Upper lobe of right lung (tissue), 1 donor: ENCODE measurements at regions not wholly inside any gene's neighbourhood (a gene's known extent, or its start where the extent isn't known, plus 50 kb on each side); places are given as distances from the start of the nearest gene placed in this dataset.
"Not testable (repeated sequence)": the region's sequence is repeated elsewhere in the genome, so short reads cannot be mapped to it uniquely, and the experiment has no call there.

ENCODE experiments used
- ATAC-seq: fragments of 200-7000 bp; cut with Tn5 transposase; one replicate; pipeline ENCODE4 v1.9.1; 2020; ENCODE audit warnings: mild to moderate bottlenecking, moderate library complexity
- DNase-seq: peaks from one replicate; pipeline ENCODE4 v3.0.0-alpha.2; 2020
- H3K27ac ChIP-seq: fragments of 200-600 bp; one replicate; pipeline ENCODE4 v1.8.0; 2022
- H3K27me3 ChIP-seq: fragments of 200-600 bp; one replicate; pipeline ENCODE4 v1.8.0; 2022; ENCODE audit warnings: mild to moderate bottlenecking
- H3K36me3 ChIP-seq: fragments of 200-600 bp; one replicate; pipeline ENCODE4 v1.8.0; 2022
- H3K4me1 ChIP-seq: fragments of 200-600 bp; one replicate; pipeline ENCODE4 v1.8.0; 2022
- H3K4me3 ChIP-seq: fragments of 200-600 bp; one replicate; pipeline ENCODE4 v1.8.0; 2022; ENCODE audit warnings: mild to moderate bottlenecking
- H3K9me3 ChIP-seq: fragments of 200-600 bp; one replicate; pipeline ENCODE4 v1.8.0; 2022
- intact Hi-C: fragments of 100-400 bp; cut with DNase I; formaldehyde crosslinking; loops from one replicate; pipeline ENCODE4 v1.11.0; 2022
- donor health status: DM: no; HTN: yes; CAD: no; lungs with severe emphysema.

GRCh38 chr12:31162896-31163560 lies 89.4 kb downstream of the DDX11 start:
- ATAC-seq, H3K4me1 ChIP-seq, H3K27ac ChIP-seq, H3K36me3 ChIP-seq, DNase-seq, H3K9me3 ChIP-seq, intact Hi-C loops, H3K4me3 ChIP-seq, H3K27me3 ChIP-seq: not testable (repeated sequence)

GRCh38 chr12:31174293-31174692 lies 100.6 kb downstream of the DDX11 start:
- ATAC-seq, H3K36me3 ChIP-seq, H3K4me3 ChIP-seq, DNase-seq, H3K9me3 ChIP-seq, H3K27ac ChIP-seq, intact Hi-C loops, H3K4me1 ChIP-seq, H3K27me3 ChIP-seq: not testable (repeated sequence)

GRCh38 chr12:31177514-31177913 lies 103.9 kb downstream of the DDX11 start:
- H3K27ac ChIP-seq, intact Hi-C loops, H3K27me3 ChIP-seq, H3K36me3 ChIP-seq, H3K4me1 ChIP-seq, H3K4me3 ChIP-seq, DNase-seq, ATAC-seq, H3K9me3 ChIP-seq: not testable (repeated sequence)

- H3K27ac ChIP-seq, DNase-seq, intact Hi-C loops, H3K9me3 ChIP-seq, H3K36me3 ChIP-seq, ATAC-seq, H3K4me3 ChIP-seq, H3K27me3 ChIP-seq, H3K4me1 ChIP-seq: not testable (repeated sequence)
These were observed 105.2 kb downstream of the DDX11 start for GRCh38 chr12:31178875-31179274.

GRCh38 chr12:31179627-31180237 lies 106.1 kb downstream of the DDX11 start:
- H3K4me3 ChIP-seq, intact Hi-C loops, H3K27ac ChIP-seq, H3K9me3 ChIP-seq, H3K36me3 ChIP-seq, DNase-seq, H3K27me3 ChIP-seq, H3K4me1 ChIP-seq, ATAC-seq: not testable (repeated sequence)

- H3K27me3 ChIP-seq, ATAC-seq, DNase-seq, H3K4me3 ChIP-seq, H3K36me3 ChIP-seq, intact Hi-C loops, H3K9me3 ChIP-seq, H3K27ac ChIP-seq, H3K4me1 ChIP-seq: not testable (repeated sequence)
These were observed 108.9 kb downstream of the DDX11 start for GRCh38 chr12:31182571-31182970.

GRCh38 chr12:31183107-31183506 lies 109.4 kb downstream of the DDX11 start:
- H3K27ac ChIP-seq, H3K4me3 ChIP-seq, H3K36me3 ChIP-seq, intact Hi-C loops, ATAC-seq, H3K9me3 ChIP-seq, DNase-seq, H3K27me3 ChIP-seq, H3K4me1 ChIP-seq: not testable (repeated sequence)

GRCh38 chr12:31183899-31184298 lies 110.2 kb downstream of the DDX11 start:
- ATAC-seq, H3K4me3 ChIP-seq, H3K27ac ChIP-seq, H3K27me3 ChIP-seq, intact Hi-C loops, H3K9me3 ChIP-seq, H3K4me1 ChIP-seq, H3K36me3 ChIP-seq, DNase-seq: not testable (repeated sequence)

- ATAC-seq, intact Hi-C loops, DNase-seq: not testable (repeated sequence)
These were observed 111.0 kb downstream of the DDX11 start for GRCh38 chr12:31184667-31185066.

GRCh38 chr12:31192689-31193088 lies 119.0 kb downstream of the DDX11 start:
- H3K27ac ChIP-seq, H3K4me3 ChIP-seq, H3K36me3 ChIP-seq, H3K9me3 ChIP-seq, intact Hi-C loops, DNase-seq, H3K4me1 ChIP-seq, ATAC-seq, H3K27me3 ChIP-seq: not testable (repeated sequence)

More at GRCh38 chr12:31184667-31185066, 111.0 kb downstream of the DDX11 start:
- H3K27me3 ChIP-seq, H3K9me3 ChIP-seq, H3K4me1 ChIP-seq, H3K36me3 ChIP-seq, H3K4me3 ChIP-seq, H3K27ac ChIP-seq: not testable (repeated sequence)

GRCh38 chr12:31195620-31196019 lies 122.0 kb downstream of the DDX11 start:
- intact Hi-C loops, DNase-seq, H3K4me1 ChIP-seq, H3K27ac ChIP-seq, H3K9me3 ChIP-seq, H3K36me3 ChIP-seq, H3K4me3 ChIP-seq, ATAC-seq, H3K27me3 ChIP-seq: not testable (repeated sequence)

GRCh38 chr12:31199476-31199875 lies 125.8 kb downstream of the DDX11 start:
- H3K9me3 ChIP-seq, ATAC-seq, H3K27ac ChIP-seq, H3K4me3 ChIP-seq, DNase-seq, intact Hi-C loops, H3K27me3 ChIP-seq, H3K4me1 ChIP-seq, H3K36me3 ChIP-seq: not testable (repeated sequence)
